ENCODE measurements at regions not wholly inside any gene's neighbourhood (a gene's known extent, or its start where the extent isn't known, plus 50 kb on each side); places are given as distances from the start of the nearest gene placed in this dataset.

- no peaks in the 10 kb centered on the region for H3K36me3 ChIP-seq (replicated peaks in 1 of 2; ENCODE audit: control insufficient read depth in 1 of 2, insufficient read depth in 2 of 2, low read length in 2 of 2)
- peaks cover 45% of the 10 kb centered on the region for H3K4me1 ChIP-seq (ENCODE audit: insufficient read depth, low read length)
- CTCF ChIA-PET (ENCODE audit: low intra/inter-chr PET ratio, low total read pairs) = no interaction called here
- BruUV-seq (replicated peaks) = no TSS peak
- H3K27me3 ChIP-seq (ENCODE audit: control insufficient read depth in 1 of 2, insufficient read depth in 2 of 2, low read length in 2 of 2) = no peaks in the 10 kb centered on the region
- H3K4me2 ChIP-seq (ENCODE audit: low read depth, low read length) = no peak overlapping the region
- H3K9me3 ChIP-seq (ENCODE audit: low read length) = no peaks in the 10 kb centered on the region
- no peak for DNase-seq (ENCODE audit: low spot score)
- H2AFZ ChIP-seq (ENCODE audit: low read length) = no peak overlapping the region
- 15% methylated on average over 1 of the region's 1 CpG for WGBS (ENCODE audit: low lambda C conversion rate)
- no peak overlapping the region for H3K4me3 ChIP-seq (replicated peaks in 1 of 3; ENCODE audit: insufficient read depth in 1 of 3, low read depth in 2 of 3, low read length in 3 of 3)
- POLR2A ChIA-PET = no interaction called here
- in situ Hi-C loops (cut with HindIII; ENCODE audit: extremely low pct_ligation_motif_present, low pct_unique_long_range_greater_than_20kb) (no loop called here), intact Hi-C loops (cut with micrococcal nuclease; ENCODE audit: unreplicated experiment) (no loop called here)
- no peak for ATAC-seq
- TF ChIP-seq ZZZ3 (CRISPR knock-in tag; IDR thresholded peaks at IDR 0.05; ENCODE audit: borderline replicate concordance) (no peak), ZNF121 (CRISPR knock-in tag; IDR thresholded peaks at IDR 0.05) (no peak), ZNF616 (CRISPR knock-in tag; IDR thresholded peaks at IDR 0.05; ENCODE audit: low read depth) (no peak), ZNF691 (CRISPR knock-in tag; IDR thresholded peaks at IDR 0.05; ENCODE audit: borderline replicate concordance, low read depth) (no peak), ZIK1 (CRISPR knock-in tag; IDR thresholded peaks at IDR 0.05; ENCODE audit: borderline replicate concordance, low read depth) (no peak), ZBTB21 (CRISPR knock-in tag; IDR thresholded peaks at IDR 0.05) (no peak), NFYB (CRISPR knock-in tag; IDR thresholded peaks at IDR 0.05) (no peak), NR3C1 (CRISPR knock-in tag; IDR thresholded peaks at IDR 0.05) (no peak), POLR2G (IDR thresholded peaks at IDR 0.05; ENCODE audit: low read depth, low read length) (no peak), ZBED4 (CRISPR knock-in tag; IDR thresholded peaks at IDR 0.05; ENCODE audit: borderline replicate concordance) (no peak), ZNF670 (CRISPR knock-in tag; IDR thresholded peaks at IDR 0.05; ENCODE audit: borderline replicate concordance) (no peak)
- no peak overlapping the region for H3K9ac ChIP-seq (ENCODE audit: insufficient read depth, low read depth, low read length)
- H3K79me2 ChIP-seq (ENCODE audit: insufficient read depth, low read length) = no peaks in the 10 kb centered on the region
- no peak overlapping the region for H3K27ac ChIP-seq (ENCODE audit: extremely low read length, insufficient read depth, low read length)
- no peaks in the 10 kb centered on the region for H4K20me1 ChIP-seq (ENCODE audit: insufficient read depth, low read length)
- no peak for FAIRE-seq
Measured at GRCh38 chr5:56681346-56681745, 134.0 kb upstream of the MAP3K1 start.

Measured in HepG2 (cell line).